Esophagus muscularis mucosa (tissue), 4 donors: ENCODE measurements at regions not wholly inside any gene's neighbourhood (a gene's known extent, or its start where the extent isn't known, plus 50 kb on each side); places are given as distances from the start of the nearest gene placed in this dataset.

Source experiments
- DNase-seq: peaks from one replicate; pipeline ENCODE4 v3.0.0-alpha.2; 2017; ENCODE audit errors: extremely low spot score
- H3K27ac ChIP-seq, 4 donors: fragments of 200-600 bp; sonication (generic); replicated peaks in 1 of 4; 1 replicate in 3 of 4; 2 replicates in 1 of 4; pipeline ENCODE4 v1.5.1; 2016 to 2019; ENCODE audit warnings: mild to moderate bottlenecking in 1 of 4
- H3K27me3 ChIP-seq, 4 donors: fragments of 200-600 bp; sonication (generic); one replicate each; pipeline versions ENCODE4 v1.5.1 to v1.6.0; 2016 to 2019
- H3K36me3 ChIP-seq, 4 donors: fragments of 200-600 bp; sonication (generic); one replicate each; pipeline ENCODE4 v1.5.1; 2016 to 2019
- H3K4me1 ChIP-seq, 4 donors: fragments of 200-600 bp; sonication (generic); one replicate each; pipeline ENCODE4 v1.5.1; 2016 to 2019
- H3K4me3 ChIP-seq, 4 donors: fragments of 200-600 bp; sonication (generic); 1 replicate in 2 of 4; 2 replicates in 2 of 4; pipeline ENCODE4 v1.5.1; 2016 to 2019; ENCODE audit warnings: mild to moderate bottlenecking in 4 of 4, moderate library complexity in 1 of 4
- H3K9me3 ChIP-seq, 4 donors: fragments of 200-600 bp; sonication (generic); 1 replicate in 3 of 4; 2 replicates in 1 of 4; pipeline ENCODE4 v1.5.1; 2016 to 2019
- EP300 ChIP-seq: sonication (generic); formaldehyde crosslinking; IDR thresholded peaks from one replicate; pipeline ENCODE4 v1.6.1; 2017; ENCODE audit warnings: antibody characterized with exemption
- POLR2A ChIP-seq: fragments of 450-650 bp; IDR thresholded peaks from one replicate; pipeline ENCODE4 v1.6.1; 2017; ENCODE audit warnings: antibody characterized with exemption, moderate library complexity, mild to moderate bottlenecking, low read depth
- POLR2AphosphoS5 ChIP-seq, 2 donors: sonication (generic); formaldehyde crosslinking; IDR thresholded peaks; one replicate each; pipeline ENCODE4 v1.6.1; 2017; ENCODE audit warnings: antibody characterized with exemption in 2 of 2
- WGBS: methylation state at CpG from one replicate; pipeline ENCODE4 v1.1.5; 2018; 5-methylcytosine and 5-hydroxymethylcytosine counted together
- intact Hi-C: fragments of 100-400 bp; cut with DNase I; formaldehyde crosslinking; loops from one replicate; pipeline ENCODE4 v1.15.1; 2023
- TF ChIP-seq, protein P1 (sequence below), 3 experiments: fragments of 200-600 bp in 2 of 3; fragments of 450-650 bp in 1 of 3; sonication (generic) in 2 of 3; IDR thresholded peaks; one replicate each; pipeline ENCODE4 v1.5.1; 2017 to 2019; ENCODE audit warnings: antibody characterized with exemption in 3 of 3, mild to moderate bottlenecking in 2 of 3, moderate library complexity in 1 of 3

DNA sequence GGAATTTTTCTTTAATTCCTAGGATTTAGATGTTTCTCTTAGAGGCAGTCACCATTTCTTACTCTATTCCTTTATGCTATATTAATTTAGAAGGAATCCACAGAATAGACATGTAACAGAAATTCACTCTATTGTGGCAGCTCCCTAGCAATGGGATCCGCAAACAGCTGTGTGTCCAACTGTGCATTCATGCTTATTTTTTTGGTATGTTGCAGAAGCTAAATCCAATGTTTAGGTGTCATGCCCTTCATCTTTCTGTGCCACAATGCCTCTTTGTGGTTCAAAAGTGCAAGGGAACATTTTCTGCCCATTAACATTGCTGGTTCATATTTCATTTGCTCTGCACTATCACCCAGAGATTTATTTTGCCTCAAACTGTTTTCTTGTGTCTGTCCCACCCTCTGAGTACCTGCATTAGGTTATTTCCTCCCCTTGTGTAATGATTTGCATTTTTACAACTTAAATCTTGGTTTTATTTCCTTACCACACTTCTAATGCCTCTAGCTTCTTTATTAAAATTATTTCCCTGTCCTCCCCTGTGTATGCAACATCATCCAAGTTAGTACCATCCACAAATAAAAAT, 816.5 kb downstream of the EFNA5 start:
- WGBS, result 95% methylated on average over 1 of the region's 1 CpG
- no peaks in the 10 kb centered on the region for H3K4me1 ChIP-seq
- no peaks in the 10 kb centered on the region for H3K9me3 ChIP-seq
- no peak for DNase-seq
- TF ChIP-seq EP300, result no peak
- TF ChIP-seq POLR2A, result no peak
- TF ChIP-seq, protein P1, sequence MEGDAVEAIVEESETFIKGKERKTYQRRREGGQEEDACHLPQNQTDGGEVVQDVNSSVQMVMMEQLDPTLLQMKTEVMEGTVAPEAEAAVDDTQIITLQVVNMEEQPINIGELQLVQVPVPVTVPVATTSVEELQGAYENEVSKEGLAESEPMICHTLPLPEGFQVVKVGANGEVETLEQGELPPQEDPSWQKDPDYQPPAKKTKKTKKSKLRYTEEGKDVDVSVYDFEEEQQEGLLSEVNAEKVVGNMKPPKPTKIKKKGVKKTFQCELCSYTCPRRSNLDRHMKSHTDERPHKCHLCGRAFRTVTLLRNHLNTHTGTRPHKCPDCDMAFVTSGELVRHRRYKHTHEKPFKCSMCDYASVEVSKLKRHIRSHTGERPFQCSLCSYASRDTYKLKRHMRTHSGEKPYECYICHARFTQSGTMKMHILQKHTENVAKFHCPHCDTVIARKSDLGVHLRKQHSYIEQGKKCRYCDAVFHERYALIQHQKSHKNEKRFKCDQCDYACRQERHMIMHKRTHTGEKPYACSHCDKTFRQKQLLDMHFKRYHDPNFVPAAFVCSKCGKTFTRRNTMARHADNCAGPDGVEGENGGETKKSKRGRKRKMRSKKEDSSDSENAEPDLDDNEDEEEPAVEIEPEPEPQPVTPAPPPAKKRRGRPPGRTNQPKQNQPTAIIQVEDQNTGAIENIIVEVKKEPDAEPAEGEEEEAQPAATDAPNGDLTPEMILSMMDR (IDR thresholded peaks at IDR 0.05), result no peak
- TF ChIP-seq POLR2AphosphoS5 (IDR thresholded peaks at IDR 0.05), result no peak
- H3K4me3 ChIP-seq, result no peak overlapping the region
- no peaks in the 10 kb centered on the region for H3K36me3 ChIP-seq
- no peak overlapping the region for H3K27ac ChIP-seq
- intact Hi-C loops, result no loop called here
- no peaks in the 10 kb centered on the region for H3K27me3 ChIP-seq

DNA sequence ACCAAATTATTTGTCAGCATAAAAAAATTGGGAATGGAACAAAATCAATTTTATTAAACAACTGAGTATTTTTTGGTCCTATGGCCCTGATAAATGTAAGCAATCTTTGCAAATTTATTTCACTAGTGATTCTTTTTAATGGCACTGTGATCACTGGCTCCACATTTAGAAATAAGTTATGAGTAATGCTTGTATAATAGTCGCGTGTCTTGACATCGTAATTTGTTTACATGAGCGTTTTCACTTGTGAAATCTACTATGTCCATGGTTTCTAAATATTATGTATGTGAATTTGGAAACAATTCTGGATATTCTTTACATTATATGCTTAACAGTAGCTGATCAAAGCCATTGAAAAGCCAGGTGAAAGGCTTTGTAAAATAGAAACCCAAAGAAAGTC, 817.5 kb downstream of the EFNA5 start:
- Histone ChIP-seq H3K4me3 (no peak overlapping the region), H3K9me3 (no peaks in the 10 kb centered on the region), H3K27me3 (no peaks in the 10 kb centered on the region), H3K4me1 (no peaks in the 10 kb centered on the region), H3K36me3 (no peaks in the 10 kb centered on the region), H3K27ac (no peak overlapping the region)
- DNase-seq, result no peak
- no peak for TF ChIP-seq POLR2A
- no peak for TF ChIP-seq POLR2AphosphoS5 (IDR thresholded peaks at IDR 0.05)
- TF ChIP-seq, protein P1 (IDR thresholded peaks at IDR 0.05), result no peak
- TF ChIP-seq EP300, result no peak
- WGBS, result 75% methylated on average over 4 of the region's 4 CpGs
- intact Hi-C loops, result no loop called here

DNA sequence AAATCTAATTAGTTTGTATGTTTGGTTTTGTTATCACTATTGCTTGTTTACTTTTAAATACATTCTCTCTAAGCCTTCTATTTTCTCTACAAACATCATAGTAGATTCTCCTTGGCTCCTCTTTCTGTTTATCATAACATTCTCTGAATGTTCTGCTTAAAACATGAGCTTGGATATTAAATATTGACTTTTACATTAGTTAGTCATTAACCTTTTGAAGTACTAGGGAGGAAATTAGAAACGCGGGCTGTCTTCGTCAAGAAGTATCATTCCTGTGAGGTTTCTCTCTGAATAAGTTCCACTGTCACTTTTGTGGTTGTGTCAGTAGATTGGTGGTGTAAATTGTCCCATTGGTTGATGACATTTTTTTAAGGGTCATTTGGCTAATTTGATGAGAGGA, 821.5 kb downstream of the EFNA5 start:
- no peaks in the 10 kb centered on the region for H3K36me3 ChIP-seq
- H3K4me3 ChIP-seq, result no peak overlapping the region
- intact Hi-C loops, result no loop called here
- no peak for DNase-seq
- H3K9me3 ChIP-seq, result no peaks in the 10 kb centered on the region
- no peaks in the 10 kb centered on the region for H3K27me3 ChIP-seq
- H3K4me1 ChIP-seq, result no peaks in the 10 kb centered on the region
- TF ChIP-seq POLR2AphosphoS5 (IDR thresholded peaks at IDR 0.05), result no peak
- no peak for TF ChIP-seq EP300
- TF ChIP-seq, protein P1 (IDR thresholded peaks at IDR 0.05), result no peak
- no peak for TF ChIP-seq POLR2A
- H3K27ac ChIP-seq, result no peak overlapping the region
- 82% methylated on average over 3 of the region's 3 CpGs for whole genome bisulfite sequencing

DNA sequence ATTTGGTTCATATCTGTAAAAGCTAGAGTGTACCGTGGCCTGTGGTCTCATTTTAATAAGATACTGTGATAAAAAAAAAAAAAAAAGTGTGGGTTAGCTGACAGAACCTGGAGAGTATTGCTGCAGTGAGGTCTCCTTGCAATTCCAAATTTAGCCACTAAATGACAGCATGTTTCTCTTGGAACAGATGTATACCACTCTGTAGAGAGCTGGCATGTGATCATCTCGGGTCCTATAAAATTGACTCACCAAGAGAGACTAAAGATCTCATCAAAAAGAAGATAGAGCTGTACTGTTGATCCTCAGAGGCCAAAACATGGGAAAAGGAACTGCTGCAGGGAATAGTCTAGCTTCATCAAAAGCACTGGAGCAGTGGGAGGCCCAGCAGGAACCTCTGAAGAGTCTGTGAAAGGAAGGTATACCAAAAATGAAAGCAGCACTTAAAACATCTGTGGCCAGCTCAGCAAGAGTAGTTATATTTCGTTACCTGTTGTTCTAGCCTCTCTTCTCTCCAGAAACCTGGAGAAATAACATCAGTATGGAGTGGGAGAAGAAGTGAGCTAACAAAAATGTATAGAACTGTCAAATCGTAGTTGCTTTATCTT, 826.8 kb downstream of the EFNA5 start:
- 84% methylated on average over 4 of the region's 4 CpGs for WGBS
- TF ChIP-seq, protein P1 (IDR thresholded peaks at IDR 0.05), result peak in 1 of 3 experiments; percentile 12
- TF ChIP-seq POLR2AphosphoS5 (IDR thresholded peaks at IDR 0.05), result no peak
- TF ChIP-seq EP300, result no peak
- TF ChIP-seq POLR2A, result no peak
- no peaks in the 10 kb centered on the region for H3K36me3 ChIP-seq

DNA sequence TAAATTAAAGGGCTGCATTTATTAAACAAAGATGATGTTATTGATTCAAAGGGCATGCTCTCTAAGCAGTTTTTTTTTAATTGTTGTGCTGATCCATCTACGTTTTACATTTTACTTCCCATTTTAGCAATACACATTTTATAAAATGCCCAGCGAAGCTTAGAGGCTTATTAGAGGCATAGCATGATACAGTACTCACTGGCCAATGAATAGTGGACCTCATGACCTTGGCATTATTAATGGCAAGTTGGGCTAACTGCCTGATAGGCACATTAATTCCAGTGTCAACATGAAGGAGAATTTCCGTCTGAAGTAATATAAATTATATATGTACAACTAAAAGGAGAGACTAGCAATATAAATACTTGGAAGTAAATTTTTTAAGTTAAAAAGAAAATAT, 837.2 kb downstream of the EFNA5 start:
- no peak for DNase-seq
- intact Hi-C loops, result no loop called here
- H3K36me3 ChIP-seq, result no peaks in the 10 kb centered on the region
- no peak overlapping the region for H3K4me3 ChIP-seq
- no peak overlapping the region for H3K27ac ChIP-seq
- H3K27me3 ChIP-seq, result no peaks in the 10 kb centered on the region
- WGBS, result 63% methylated on average over 3 of the region's 3 CpGs
- H3K9me3 ChIP-seq, result peaks cover 0 to 5% (median 0%) of the 10 kb centered on the region in 4 donors
- H3K4me1 ChIP-seq, result no peaks in the 10 kb centered on the region
- TF ChIP-seq POLR2AphosphoS5 (IDR thresholded peaks at IDR 0.05), result no peak
- no peak for TF ChIP-seq POLR2A
- TF ChIP-seq EP300, result no peak
- TF ChIP-seq, protein P1 (IDR thresholded peaks at IDR 0.05), result no peak

More for the DNA sequence above, 826.8 kb downstream of the EFNA5 start:
- intact Hi-C loops, result no loop called here
- Histone ChIP-seq H3K4me3 (no peak overlapping the region), H3K4me1 (no peaks in the 10 kb centered on the region), H3K27me3 (no peaks in the 10 kb centered on the region), H3K27ac (no peak overlapping the region), H3K9me3 (no peaks in the 10 kb centered on the region)
- no peak for DNase-seq
